HG03378 (cell line): ENCODE measurements at regions not wholly inside any gene's neighbourhood (a gene's known extent, or its start where the extent isn't known, plus 50 kb on each side); places are given as distances from the start of the nearest gene placed in this dataset.
"Not testable (repeated sequence)": the region's sequence is repeated elsewhere in the genome, so short reads cannot be mapped to it uniquely, and the experiment has no call there.

ENCODE experiments used
- ATAC-seq: cut with Tn5 transposase; IDR thresholded peaks from one replicate; pipeline ENCODE4 v1.9.1; 2021; ENCODE audit warnings: mild to moderate bottlenecking, moderate library complexity; ENCODE audit not compliant: unreplicated experiment

DNA sequence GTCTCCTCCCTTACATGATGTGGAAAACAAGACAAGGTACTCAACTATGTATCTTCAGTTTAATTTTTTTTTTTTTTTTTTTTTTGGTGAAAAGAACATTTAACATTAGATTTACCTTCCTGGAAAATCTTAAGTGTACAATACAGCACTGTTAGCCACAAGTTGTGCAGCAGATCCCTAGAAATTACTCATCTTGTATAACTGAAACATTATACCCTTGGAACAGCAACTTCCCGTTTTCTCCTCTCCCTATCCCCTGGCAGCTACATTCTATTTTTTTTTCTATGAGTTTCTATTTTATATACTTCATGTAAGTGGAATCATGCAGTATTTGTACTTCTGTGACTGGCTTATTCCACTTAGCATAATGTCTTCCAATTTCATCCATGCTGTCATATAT is 421.9 kb upstream of the FTMT start:
- ATAC-seq = no peak

DNA sequence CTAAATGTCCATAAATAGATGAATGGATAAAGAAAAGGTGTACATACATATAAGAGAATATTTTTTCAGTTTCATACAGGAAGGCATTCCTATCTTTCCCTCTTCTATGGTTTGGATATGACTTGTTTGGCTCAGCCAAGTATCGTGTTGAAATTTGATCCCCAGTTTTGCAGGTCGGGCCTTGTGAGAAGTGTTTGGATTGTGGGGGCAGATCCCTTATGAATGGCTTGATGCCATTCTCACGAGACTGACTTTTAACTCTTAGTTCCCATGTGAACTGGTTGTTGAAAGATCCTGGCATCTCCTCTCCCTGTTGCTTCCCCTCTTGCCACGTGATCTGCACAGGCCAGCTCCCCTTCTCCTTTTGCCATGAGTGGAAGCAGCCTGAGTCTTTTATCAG is 421.1 kb upstream of the FTMT start:
- no peak for ATAC-seq

DNA sequence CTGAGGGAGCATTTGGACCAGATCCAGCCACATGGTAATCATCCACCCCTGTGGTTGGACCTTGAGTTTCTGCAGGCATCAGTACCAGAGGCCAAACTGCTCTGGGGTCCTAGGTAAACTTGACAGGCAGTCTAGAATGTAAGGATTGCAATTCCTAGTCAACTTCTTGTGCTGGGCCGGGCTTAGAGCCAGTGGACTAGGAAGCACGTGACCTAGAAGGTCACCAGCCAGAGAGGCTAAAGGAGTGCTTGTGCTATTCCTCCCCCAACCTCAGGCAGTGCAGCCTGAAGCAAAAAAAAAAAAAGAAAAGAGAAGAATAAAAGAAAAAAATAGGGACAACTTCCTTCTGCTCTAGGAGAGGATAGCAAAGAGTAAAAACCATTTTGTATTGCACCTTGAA is 406.2 kb upstream of the FTMT start:
- ATAC-seq = no peak

DNA sequence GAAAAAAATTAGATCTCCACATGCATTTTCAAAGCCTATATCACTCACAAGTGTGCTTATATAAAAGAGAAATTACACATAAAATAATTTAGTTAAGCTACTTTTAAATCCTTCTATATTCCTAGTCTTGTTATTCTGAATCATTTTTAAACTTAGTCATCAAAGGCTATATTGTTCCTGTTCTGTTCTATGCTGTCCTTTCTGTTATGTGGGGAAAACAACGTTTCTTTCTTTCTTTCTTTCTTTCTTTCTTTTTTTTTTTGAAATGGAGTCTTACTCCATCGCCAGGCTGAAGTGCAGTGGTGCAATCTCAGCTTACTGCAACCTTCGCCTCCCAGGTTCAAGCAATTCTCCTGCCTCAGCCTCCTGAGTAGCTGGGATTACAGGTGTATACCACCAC is 389.2 kb upstream of the FTMT start:
- no peak for ATAC-seq

DNA sequence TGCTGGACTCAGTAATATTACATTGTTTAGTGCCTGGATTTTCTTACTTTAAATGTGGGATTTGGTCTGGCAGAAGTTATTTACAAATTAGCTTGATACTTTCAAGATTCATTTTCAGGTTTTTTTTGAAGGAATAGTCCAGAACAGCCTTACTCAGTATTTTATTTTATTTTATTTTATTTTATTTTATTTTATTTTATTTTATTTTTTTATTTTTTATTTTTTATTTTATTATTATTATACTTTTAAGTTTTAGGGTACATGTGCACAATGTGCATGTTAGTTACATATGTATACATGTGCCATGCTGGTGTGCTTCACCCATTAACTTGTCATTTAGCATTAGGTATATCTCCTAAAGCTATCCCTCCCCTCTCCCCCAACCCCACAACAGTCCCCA is 380.5 kb upstream of the FTMT start:
- ATAC-seq = not testable (repeated sequence)

DNA sequence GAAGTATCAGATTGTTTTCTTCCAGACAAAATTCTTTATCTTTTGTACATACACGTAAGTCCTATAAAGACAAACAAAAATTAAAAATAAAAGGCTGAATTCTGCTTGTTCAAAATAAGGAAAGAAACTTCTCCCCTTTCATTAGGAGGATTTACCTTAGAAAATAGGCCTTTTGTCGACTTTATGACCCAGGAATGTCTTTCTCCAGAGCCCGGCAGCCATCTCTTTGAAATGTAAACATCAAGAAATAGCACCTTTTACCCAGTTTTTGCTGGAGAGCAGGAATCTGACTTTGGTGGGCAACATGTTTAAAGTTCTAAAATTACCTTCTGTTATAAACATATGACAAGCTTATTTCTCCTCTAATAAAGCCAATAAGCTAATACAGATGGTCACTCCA is 373.0 kb upstream of the FTMT start:
- ATAC-seq = no peak

DNA sequence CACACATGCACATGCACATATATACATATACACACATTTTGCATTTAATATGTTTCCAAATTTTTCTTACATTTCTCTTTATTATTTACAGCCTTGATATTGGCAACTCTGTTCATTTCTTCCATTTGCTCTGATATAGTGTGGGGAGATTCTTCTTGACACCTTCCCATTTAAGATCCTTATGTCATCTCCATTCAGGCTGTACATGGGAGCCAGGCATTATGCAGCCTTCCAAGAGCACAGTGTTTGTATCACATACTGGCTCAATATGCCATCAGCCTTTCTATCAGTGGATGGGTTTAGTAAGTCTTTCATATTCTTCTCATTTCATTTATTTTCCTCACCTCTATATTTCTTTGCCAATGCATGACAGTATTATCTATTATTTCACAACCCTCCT is 372.3 kb upstream of the FTMT start:
- no peak for ATAC-seq

DNA sequence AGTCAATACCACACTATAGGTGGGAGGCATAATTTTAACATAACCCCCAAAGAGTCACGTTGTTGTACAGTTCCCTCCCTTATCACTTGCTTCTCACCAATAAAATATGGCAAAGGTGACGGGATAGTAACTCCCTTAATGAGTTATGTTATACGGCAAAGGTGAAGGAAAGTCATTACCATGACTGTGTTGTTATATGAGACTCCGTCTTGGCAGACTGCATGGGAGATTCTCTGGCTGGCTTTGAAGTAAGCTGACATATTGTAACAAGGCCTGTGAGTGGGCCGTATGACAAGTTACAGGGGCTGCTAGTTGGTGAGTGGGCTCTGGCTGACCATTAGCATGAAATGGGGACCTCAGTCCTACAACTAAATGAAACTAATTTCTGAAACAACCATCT is 366.4 kb upstream of the FTMT start:
- no peak for ATAC-seq

DNA sequence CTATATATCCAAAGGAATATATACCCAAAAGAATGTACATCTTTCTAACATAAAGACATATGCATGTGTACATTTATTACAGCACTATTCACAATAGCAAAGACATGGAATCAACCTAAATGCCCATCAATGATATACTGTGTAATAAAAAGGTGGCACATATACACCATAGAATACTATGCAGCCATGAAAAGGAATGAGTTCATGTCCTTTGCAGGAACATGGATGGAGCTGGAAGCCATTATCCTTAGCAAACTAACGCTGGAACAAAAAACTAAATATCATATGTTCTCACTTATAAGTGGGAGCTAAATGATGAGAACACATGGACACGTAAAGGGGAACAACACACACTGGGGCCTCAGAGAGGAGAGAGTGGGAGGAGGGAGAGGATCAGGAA is 365.7 kb upstream of the FTMT start:
- not testable (repeated sequence) for ATAC-seq

DNA sequence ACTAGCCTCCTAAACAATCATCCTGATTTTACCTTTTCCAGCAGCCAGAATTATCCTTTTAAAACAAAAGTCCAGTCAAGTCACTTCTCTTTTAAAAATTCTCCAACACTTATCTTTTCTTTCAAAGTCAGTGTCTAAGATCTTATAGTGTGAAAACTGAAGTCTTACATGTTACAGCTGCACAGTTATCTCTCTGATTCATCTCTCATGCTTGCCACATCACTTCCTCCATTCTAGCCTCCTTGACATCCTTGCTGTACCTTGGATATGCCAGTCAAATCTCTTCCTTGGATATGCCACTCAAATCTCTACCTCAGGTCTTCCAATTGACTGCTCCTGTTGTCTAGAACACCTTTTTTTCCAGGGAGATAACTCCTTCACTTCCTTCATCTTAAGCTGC is 361.7 kb upstream of the FTMT start:
- ATAC-seq = no peak

DNA sequence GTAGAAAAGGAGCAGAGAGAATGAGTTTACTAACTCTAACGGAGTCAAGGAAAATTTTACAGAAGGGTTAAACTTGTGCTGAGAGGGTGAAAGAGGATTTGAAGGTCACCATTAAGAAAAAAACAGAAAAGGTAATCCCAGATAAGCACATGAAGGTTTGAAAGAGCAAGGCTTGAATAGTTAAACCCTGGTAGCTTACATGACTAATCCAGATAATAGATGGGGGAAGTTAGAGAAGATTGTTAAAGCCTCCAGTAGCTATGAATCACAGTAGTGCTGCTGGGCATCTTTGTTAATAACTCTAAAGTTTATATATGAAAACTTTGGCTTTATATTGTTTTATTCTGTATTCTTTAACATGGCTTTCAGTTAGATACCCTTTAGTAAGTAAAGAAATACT is 354.5 kb upstream of the FTMT start:
- ATAC-seq = no peak

DNA sequence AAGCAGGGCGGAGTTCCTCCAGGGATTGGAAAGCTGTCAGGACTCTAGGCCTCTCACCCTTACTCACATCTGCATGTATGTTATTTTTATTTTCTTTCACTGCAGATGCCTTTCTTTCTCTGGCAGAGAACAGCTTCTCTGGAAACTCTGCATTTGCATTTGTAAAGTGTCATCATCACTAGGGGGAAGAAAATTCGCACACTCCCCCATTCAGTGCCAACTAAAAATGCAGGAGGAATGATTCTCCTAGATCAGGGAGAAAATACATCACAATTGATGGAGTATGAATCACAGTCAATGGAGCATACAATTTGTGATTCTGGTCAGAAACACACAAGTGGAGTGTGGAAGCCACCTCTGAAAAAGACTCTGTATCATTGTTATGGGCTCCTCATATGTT is 351.4 kb upstream of the FTMT start:
- no peak for ATAC-seq

DNA sequence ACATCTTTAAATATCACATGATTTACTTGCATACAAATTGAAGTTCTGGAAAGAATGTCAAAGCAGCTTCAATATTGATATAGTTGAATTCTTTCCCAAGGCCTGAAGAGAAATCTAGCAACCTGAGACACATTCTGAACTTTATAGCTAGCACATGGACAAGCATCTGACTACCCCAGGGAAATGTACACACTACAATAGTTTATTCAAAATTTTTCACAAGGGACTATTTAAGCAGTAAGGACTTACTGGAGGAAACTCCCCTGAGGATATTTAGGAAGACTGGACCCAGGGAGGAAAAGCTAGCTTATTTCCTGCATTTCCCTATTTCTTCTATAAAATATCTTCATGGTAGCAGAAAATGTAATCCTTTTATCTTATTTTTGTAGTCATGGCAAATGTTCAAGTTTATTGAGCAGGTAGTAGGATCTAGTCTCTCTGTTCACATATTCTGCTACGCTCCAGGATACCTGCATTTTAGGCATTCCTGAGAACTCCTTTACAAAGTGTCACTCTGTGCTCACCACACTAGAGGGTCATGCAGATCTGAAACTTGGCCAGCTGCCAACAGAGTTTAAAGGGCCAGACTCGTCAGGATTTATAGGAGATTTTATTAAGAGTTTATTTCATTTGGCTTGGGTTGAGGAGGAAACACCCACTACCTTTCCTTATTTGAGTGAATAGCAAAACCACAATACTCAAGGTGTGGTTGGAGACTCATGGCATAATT is 348.4 kb upstream of the FTMT start:
- ATAC-seq = no peak

DNA sequence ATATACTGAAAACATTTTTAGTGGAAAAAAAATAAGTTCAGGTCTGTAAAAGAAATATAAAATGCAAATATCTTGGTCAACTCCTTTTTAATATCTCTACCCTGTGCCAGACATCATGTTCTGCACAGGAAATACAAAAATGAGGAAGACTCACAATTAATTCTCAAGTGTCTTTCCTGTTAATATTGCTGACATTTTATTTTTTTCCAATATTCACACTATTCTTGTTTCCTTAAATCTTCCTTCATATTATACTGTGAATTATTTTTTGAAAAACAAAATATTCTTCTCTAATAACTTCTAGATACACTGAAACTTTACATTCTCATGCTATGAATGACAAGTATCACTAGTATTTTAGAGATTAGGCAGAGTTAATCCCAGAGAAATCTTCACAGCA is 334.7 kb upstream of the FTMT start:
- no peak for ATAC-seq

DNA sequence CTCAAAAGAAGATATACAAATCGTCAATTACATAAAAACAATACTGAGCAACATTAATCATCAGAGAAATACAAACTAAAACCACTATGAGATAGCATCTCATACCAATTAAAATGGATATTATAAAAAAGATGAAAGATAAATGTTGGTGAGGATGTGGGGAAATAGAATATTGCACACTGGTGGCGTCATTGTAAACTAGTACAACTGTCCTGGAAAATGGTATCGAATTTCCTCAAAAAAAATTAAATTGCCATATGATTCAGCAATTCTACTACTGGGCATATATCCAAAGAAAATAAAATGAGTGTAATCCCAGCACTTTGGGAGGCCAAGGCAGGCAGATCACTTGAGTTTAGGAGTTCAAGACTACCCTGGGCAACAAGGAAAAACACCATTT is 326.0 kb upstream of the FTMT start:
- no peak for ATAC-seq

DNA sequence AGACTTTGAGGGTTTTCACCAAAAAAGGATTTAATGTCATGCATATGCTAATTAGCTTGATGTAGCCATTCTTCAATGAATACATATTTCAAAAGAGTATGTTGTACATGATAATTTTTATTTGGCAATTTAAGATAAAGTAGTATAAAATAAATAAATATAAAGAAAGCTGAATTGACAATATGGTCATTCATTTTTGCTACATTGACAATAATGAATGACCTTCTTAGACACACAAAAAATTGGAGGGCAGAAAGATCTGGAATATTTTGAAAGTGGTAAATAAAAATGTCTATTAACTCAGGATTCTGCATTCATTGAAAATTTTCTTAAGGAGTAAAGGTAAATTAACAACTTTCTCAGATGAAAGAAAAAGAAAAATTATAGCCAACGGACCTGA is 324.8 kb upstream of the FTMT start:
- no peak for ATAC-seq

DNA sequence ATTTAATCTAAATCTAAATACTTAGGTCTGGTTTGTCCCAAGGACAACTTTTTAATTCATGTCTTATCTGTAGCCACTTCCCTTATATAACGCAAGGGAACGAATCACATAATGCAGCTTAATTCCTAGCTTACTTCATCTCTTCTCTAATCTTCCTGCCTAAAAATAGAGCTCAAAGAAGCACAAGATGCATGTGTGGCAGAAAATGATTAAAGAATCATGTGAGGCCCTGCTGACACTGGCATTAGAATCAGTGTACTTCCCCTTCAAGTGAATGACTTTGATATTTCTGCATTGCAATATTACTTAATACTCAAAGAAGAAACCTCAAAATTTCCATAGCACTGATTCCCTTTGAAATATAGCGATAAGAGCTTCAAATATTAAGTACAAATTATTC is 317.9 kb upstream of the FTMT start:
- no peak for ATAC-seq

DNA sequence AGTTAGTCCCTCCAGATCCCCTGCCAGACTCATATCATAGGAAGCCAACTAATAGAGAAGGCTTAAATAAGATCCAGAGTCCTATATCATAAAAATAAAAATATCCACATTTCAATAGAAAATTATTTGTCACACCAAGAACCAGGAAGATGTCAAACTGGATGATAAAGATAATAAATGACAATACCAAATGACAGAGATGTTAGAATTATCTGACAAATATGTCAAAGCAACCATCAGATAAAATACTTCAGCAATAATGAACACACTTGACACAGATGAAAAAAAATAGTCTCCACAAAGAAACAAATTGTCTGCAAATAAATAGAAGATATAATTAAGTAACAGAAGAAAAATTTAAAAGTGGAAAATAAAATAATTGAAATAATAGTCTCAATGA is 300.7 kb upstream of the FTMT start:
- no peak for ATAC-seq

DNA sequence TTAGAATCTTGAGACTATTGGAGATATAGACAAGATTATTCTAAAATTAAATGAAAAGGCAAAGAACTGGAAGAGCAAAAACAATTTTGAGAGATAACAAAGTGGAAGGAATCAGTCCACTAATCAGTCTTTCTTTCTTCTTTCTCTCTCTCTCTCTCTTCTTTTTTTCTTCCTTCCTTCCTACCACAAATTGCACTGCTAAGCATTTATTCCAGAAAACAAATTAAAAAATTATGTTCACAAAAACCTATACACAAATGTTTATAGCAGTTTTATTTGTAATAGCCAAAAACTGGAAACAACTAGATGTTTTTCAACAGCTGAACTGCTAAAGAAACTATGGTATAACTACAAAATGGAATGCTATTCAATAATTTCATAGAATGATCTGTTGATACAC is 291.9 kb upstream of the FTMT start:
- no peak for ATAC-seq

DNA sequence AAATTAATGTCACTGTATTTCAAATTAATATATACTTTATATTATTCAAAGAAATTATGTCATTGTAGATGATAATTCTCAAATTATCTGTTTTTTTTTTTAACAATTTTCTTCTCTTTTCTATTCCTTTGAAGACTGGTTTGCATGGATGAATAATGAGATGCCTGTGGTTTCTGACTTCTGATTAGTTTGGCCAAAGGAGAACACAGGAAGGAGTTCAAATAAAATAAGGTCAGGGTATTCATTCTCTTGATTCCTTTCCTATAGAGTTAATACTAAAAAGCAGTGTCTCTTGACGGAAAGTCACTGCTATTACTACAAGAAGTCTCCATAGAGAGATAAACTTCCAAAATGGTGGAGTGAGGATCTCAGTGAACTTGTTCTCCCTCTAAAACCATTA is 279.6 kb upstream of the FTMT start:
- ATAC-seq = no peak

DNA sequence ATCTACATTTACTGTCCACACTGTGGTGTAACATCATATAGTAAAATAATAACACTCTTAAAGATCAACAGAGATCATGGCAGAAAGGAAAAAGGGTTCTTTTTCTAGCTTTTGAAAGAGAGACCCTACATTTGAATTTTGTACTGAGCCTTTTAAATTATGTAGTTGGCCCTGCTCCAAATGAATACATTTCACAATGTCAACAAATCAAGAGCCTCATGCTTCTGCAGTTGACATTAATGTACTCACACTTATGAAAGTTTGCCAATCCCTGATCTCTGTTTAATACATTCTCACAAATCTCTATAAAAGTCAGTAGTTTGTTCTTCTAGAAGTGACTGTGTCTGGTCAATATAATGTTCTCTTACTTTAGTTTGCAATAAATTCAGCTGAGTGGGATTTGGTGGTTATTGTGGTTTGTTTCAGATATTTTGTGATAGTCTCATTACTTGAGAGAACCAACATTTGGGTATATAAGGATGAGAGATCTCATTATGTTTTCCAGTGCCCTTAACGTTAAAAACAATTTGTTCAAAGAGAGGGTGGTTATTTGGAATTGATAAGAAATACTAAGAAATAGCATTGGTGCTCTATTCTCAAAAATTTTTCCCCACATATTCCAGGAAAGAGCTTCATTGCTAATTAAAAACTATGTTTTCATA is 277.8 kb upstream of the FTMT start:
- ATAC-seq = no peak

DNA sequence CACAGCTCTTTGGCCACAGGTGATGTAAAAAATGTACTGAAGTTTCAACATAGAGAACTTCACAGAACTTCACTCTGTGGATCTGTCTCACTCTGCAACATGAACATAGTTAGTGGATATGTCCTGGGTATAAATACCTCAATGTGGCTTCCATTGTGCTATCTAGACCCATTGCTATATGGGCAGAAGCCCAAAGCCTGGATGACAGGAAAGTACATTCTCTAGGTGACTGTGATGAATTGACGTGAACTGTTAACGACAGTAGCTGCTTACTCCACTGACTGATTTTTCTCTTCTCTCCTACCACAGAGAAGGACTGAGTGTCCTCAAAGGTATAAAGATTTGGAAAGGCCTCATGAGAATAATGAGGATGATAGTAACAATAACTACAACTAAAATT is 270.1 kb upstream of the FTMT start:
- ATAC-seq = no peak

DNA sequence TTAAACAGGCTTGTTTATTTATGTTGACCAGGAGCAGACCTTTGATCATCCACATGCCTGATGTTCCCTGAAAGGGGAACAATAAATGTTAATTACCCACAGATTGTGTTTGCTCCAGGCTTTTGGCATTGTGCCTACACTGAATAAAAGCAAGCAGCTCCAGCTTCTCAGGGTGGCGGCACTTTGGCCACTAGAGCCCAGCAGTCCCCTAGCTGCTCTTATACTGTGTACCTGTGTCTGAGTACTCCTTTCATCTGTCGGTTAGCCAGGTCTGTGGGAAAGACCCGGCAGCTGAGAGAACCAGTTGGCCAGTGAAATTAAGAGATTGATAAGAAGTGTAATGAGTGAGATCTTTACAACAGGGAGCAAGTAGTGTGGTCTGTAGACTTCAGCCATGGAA is 254.8 kb upstream of the FTMT start:
- ATAC-seq = no peak
